Astrocyte (in vitro differentiated cells and primary cell): ENCODE measurements at regions not wholly inside any gene's neighbourhood (a gene's known extent, or its start where the extent isn't known, plus 50 kb on each side); places are given as distances from the start of the nearest gene placed in this dataset.

Experiments
- EZH2 ChIP-seq: IDR thresholded peaks from 2 replicates; pipeline ENCODE4 v1.6.1; 2012; ENCODE audit warnings: mild to moderate bottlenecking, low read length, inconsistent platforms; ENCODE audit not compliant: insufficient read depth
- TF ChIP-seq, protein P1 (sequence below): IDR thresholded peaks from 2 replicates; pipeline ENCODE4 v1.5.1; 2011; ENCODE audit warnings: low read depth, mild to moderate bottlenecking, inconsistent platforms, low read length, moderate library complexity; ENCODE audit not compliant: insufficient read depth

DNA sequence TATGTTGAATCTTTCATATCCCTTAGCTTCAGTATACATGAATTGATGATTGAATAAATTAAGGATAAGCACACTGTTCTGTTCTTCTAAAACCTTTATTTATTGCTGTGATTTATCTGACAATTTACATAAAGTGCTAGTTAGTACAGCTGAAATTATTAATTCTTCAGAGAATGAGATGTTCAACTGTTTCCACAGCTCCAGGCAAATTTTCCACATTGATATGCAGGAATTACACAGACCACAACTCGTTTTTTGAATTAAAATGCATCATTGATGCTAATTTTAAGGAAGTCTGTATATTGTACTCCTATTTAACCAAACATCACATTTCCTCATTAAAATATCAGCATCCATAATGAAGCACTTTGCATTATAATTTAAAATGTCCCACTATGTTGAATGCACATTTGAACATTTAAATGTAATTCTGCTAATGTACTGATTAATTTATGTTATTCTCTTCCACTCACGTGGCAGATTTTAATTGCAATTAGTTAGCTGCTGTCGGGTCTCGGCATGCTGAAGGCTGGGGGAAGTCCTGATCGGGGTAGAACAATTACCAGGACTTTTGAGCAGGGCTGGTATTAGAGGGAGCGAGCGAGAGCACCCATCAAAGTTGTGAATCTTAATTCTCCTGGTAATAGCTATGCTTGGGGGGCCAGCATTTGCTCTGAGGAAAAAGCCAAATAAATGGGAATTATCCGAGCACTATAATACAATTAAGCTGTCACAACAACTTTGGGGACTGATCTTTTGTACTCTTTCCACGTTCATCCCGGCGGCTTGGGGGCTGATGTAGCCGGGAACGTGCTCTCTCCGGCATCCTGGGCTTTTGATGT is 136.7 kb upstream of the TMTC4 start:
- no peak for TF ChIP-seq EZH2
- TF ChIP-seq, protein P1, sequence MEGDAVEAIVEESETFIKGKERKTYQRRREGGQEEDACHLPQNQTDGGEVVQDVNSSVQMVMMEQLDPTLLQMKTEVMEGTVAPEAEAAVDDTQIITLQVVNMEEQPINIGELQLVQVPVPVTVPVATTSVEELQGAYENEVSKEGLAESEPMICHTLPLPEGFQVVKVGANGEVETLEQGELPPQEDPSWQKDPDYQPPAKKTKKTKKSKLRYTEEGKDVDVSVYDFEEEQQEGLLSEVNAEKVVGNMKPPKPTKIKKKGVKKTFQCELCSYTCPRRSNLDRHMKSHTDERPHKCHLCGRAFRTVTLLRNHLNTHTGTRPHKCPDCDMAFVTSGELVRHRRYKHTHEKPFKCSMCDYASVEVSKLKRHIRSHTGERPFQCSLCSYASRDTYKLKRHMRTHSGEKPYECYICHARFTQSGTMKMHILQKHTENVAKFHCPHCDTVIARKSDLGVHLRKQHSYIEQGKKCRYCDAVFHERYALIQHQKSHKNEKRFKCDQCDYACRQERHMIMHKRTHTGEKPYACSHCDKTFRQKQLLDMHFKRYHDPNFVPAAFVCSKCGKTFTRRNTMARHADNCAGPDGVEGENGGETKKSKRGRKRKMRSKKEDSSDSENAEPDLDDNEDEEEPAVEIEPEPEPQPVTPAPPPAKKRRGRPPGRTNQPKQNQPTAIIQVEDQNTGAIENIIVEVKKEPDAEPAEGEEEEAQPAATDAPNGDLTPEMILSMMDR = no peak
